ENCODE measurements at regions not wholly inside any gene's neighbourhood (a gene's known extent, or its start where the extent isn't known, plus 50 kb on each side); places are given as distances from the start of the nearest gene placed in this dataset.

- no peak for TF ChIP-seq NCOR1 (IDR thresholded peaks at IDR 0.05; ENCODE audit: borderline replicate concordance, low read length)
- TF ChIP-seq GTF2F1 (IDR thresholded peaks at IDR 0.05; ENCODE audit: low read length): no peak
- no peak for TF ChIP-seq ZNF747 (CRISPR knock-in tag; IDR thresholded peaks at IDR 0.05; ENCODE audit: borderline replicate concordance)
Observed at GRCh38 chr6:23412770-23413169, 713.2 kb upstream of the NRSN1 start (continued).

GRCh38 chr6:23413327-23414050 lies 712.5 kb upstream of the NRSN1 start:
- ATAC-seq (no peak), FAIRE-seq (no peak), DNase-seq (ENCODE audit: low spot score) (no peak)
- Histone ChIP-seq H3K4me3 (replicated peaks in 1 of 3; ENCODE audit: insufficient read depth in 1 of 3, low read depth in 2 of 3, low read length in 3 of 3) (no peak overlapping the region), H3K79me2 (ENCODE audit: insufficient read depth, low read length) (no peaks in the 10 kb centered on the region), H3K4me1 (ENCODE audit: insufficient read depth, low read length) (no peaks in the 10 kb centered on the region), H3K36me3 (replicated peaks in 1 of 2; ENCODE audit: control insufficient read depth in 1 of 2, insufficient read depth in 2 of 2, low read length in 2 of 2) (no peaks in the 10 kb centered on the region), H4K20me1 (ENCODE audit: insufficient read depth, low read length) (no peaks in the 10 kb centered on the region), H3K4me2 (ENCODE audit: low read depth, low read length) (no peak overlapping the region), H3K9ac (ENCODE audit: insufficient read depth, low read depth, low read length) (no peak overlapping the region), H2AFZ (ENCODE audit: low read length) (no peak overlapping the region), H3K9me3 (ENCODE audit: low read length) (no peaks in the 10 kb centered on the region), H3K27ac (ENCODE audit: extremely low read length, insufficient read depth, low read length) (no peak overlapping the region), H3K27me3 (ENCODE audit: control insufficient read depth in 1 of 2, insufficient read depth in 2 of 2, low read length in 2 of 2) (no peaks in the 10 kb centered on the region)
- WGBS (ENCODE audit: low lambda C conversion rate): 39% methylated on average over 2 of the region's 2 CpGs
- BruUV-seq (replicated peaks): no TSS peak
- intact Hi-C loops (cut with micrococcal nuclease; ENCODE audit: unreplicated experiment) (no loop called here), in situ Hi-C loops (cut with HindIII; ENCODE audit: extremely low pct_ligation_motif_present, low pct_unique_long_range_greater_than_20kb) (no loop called here)
- ChIA-PET POLR2A (no interaction called here), CTCF (ENCODE audit: low intra/inter-chr PET ratio, low total read pairs) (no interaction called here)
- no peak for TF ChIP-seq ZXDC (CRISPR knock-in tag; IDR thresholded peaks at IDR 0.05)
- TF ChIP-seq TP53 (CRISPR knock-in tag; conservative IDR thresholded peaks at IDR 0.05): no peak
- TF ChIP-seq ZNF44 (CRISPR knock-in tag; IDR thresholded peaks at IDR 0.05): no peak
- no peak for TF ChIP-seq ZBTB25 (CRISPR knock-in tag; IDR thresholded peaks at IDR 0.05)
- no peak for TF ChIP-seq XRCC5 (optimal IDR thresholded peaks at IDR 0.05; ENCODE audit: low read length)
- TF ChIP-seq HMGA1 (CRISPR knock-in tag; conservative IDR thresholded peaks at IDR 0.05): no peak
- TF ChIP-seq FOXJ3 (CRISPR knock-in tag; IDR thresholded peaks at IDR 0.05; ENCODE audit: borderline replicate concordance): no peak
- no peak for TF ChIP-seq ZNF720 (CRISPR knock-in tag; IDR thresholded peaks at IDR 0.05)
- TF ChIP-seq ZSCAN12 (CRISPR knock-in tag; IDR thresholded peaks at IDR 0.05): no peak
- no peak for TF ChIP-seq ZNF839 (CRISPR knock-in tag; IDR thresholded peaks at IDR 0.05; ENCODE audit: borderline replicate concordance)
- TF ChIP-seq ZNF30 (CRISPR knock-in tag; IDR thresholded peaks at IDR 0.05): no peak
- no peak for TF ChIP-seq ATF7 (IDR thresholded peaks at IDR 0.05)
- no peak for TF ChIP-seq ATF7 (CRISPR knock-in tag; IDR thresholded peaks at IDR 0.05)
- TF ChIP-seq THYN1 (CRISPR knock-in tag; IDR thresholded peaks at IDR 0.05; ENCODE audit: borderline replicate concordance, low read depth): no peak
- no peak for TF ChIP-seq EEA1 (CRISPR knock-in tag; IDR thresholded peaks at IDR 0.05; ENCODE audit: borderline replicate concordance)
- TF ChIP-seq ADNP (CRISPR knock-in tag; IDR thresholded peaks at IDR 0.05): no peak
- no peak for TF ChIP-seq CENPBD1 (CRISPR knock-in tag; IDR thresholded peaks at IDR 0.05; ENCODE audit: borderline replicate concordance, low read depth)
- no peak for TF ChIP-seq ZNF781 (CRISPR knock-in tag; IDR thresholded peaks at IDR 0.05; ENCODE audit: borderline replicate concordance, not compliant biosample characterization)
- TF ChIP-seq ZNF205 (CRISPR knock-in tag; IDR thresholded peaks at IDR 0.05): no peak

Data from HepG2 (cell line).